PC-9 (cell line): ENCODE measurements at regions not wholly inside any gene's neighbourhood (a gene's known extent, or its start where the extent isn't known, plus 50 kb on each side); places are given as distances from the start of the nearest gene placed in this dataset.

Experiments used
- EZH2 ChIP-seq: fragments of 200-600 bp; sonication (generic); IDR thresholded peaks from 2 replicates; pipeline ENCODE4 v1.8.0; 2017; ENCODE audit warnings: antibody characterized with exemption, low read depth
- TF ChIP-seq, protein P1 (sequence below): fragments of 200-600 bp; sonication (generic); conservative IDR thresholded peaks from 2 replicates; pipeline ENCODE4 v1.6.1; 2017; ENCODE audit warnings: mixed run types, antibody characterized with exemption, mild to moderate bottlenecking, moderate library complexity

DNA sequence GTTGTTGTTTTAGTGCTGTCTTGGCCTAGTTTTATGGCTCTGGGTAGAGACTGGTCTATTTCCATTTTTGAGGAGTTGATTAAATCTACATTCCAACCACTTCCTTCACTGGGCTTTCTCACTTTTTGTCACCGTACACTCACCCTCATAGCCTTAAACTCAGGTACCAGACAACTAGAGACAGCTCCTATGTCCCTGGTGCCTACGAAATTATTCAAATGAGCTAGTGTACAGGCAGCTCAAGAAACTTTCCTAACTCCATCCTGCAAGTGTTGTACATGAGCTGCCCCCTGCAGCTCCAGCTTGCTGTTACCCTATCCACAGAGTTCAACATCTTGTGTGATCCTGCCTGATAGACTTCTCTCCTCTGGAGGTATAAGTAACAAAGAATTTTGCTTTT is 704.8 kb upstream of the RGS18 start:
- TF ChIP-seq, protein P1, sequence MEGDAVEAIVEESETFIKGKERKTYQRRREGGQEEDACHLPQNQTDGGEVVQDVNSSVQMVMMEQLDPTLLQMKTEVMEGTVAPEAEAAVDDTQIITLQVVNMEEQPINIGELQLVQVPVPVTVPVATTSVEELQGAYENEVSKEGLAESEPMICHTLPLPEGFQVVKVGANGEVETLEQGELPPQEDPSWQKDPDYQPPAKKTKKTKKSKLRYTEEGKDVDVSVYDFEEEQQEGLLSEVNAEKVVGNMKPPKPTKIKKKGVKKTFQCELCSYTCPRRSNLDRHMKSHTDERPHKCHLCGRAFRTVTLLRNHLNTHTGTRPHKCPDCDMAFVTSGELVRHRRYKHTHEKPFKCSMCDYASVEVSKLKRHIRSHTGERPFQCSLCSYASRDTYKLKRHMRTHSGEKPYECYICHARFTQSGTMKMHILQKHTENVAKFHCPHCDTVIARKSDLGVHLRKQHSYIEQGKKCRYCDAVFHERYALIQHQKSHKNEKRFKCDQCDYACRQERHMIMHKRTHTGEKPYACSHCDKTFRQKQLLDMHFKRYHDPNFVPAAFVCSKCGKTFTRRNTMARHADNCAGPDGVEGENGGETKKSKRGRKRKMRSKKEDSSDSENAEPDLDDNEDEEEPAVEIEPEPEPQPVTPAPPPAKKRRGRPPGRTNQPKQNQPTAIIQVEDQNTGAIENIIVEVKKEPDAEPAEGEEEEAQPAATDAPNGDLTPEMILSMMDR = no peak
- no peak for TF ChIP-seq EZH2
